PFSK-1 (cell line): ENCODE measurements at regions not wholly inside any gene's neighbourhood (a gene's known extent, or its start where the extent isn't known, plus 50 kb on each side); places are given as distances from the start of the nearest gene placed in this dataset.

Experiments used
- POLR2AphosphoS5 ChIP-seq: IDR thresholded peaks from 2 replicates; pipeline ENCODE4 v1.6.1; 2012; ENCODE audit warnings: low read depth, mild to moderate bottlenecking, control low read depth, low read length, moderate library complexity
- REST ChIP-seq, 2 experiments: IDR thresholded peaks; 2 replicates each; pipeline versions ENCODE4 v1.6.1 to v1.8.0; 2011 to 2012; ENCODE audit warnings: low read depth in 2 of 2, low read length in 2 of 2, control low read depth in 1 of 2, inconsistent platforms in 1 of 2, mild to moderate bottlenecking in 1 of 2, moderate library complexity in 1 of 2; ENCODE audit not compliant: insufficient read depth in 1 of 2
- SIN3A ChIP-seq: IDR thresholded peaks from 2 replicates; pipeline ENCODE4 v1.6.1; 2012; ENCODE audit warnings: mild to moderate bottlenecking, low read length, moderate library complexity, borderline replicate concordance; ENCODE audit not compliant: insufficient read depth
- TAF1 ChIP-seq: IDR thresholded peaks from 2 replicates; pipeline ENCODE4 v1.6.1; 2012; ENCODE audit warnings: low read length, control low read depth, borderline replicate concordance; ENCODE audit not compliant: insufficient read depth

- TF ChIP-seq SIN3A (no peak), POLR2AphosphoS5 (no peak), REST (IDR thresholded peaks at IDR 0.05; ENCODE audit: insufficient read depth in 1 of 2, low read depth in 2 of 2, low read length in 2 of 2) (no peak), TAF1 (no peak)
These were observed 629.7 kb downstream of the IRS1 start for GRCh38 chr2:226169751-226170581.
